Prostate gland (tissue), 2 donors: ENCODE measurements at regions not wholly inside any gene's neighbourhood (a gene's known extent, or its start where the extent isn't known, plus 50 kb on each side); places are given as distances from the start of the nearest gene placed in this dataset.

Source experiments
- CTCF ChIP-seq, 4 experiments: fragments of 200-600 bp in 2 of 4; fragments of 450-650 bp in 2 of 4; sonication (generic) in 2 of 4; IDR thresholded peaks; 1 replicate in 3 of 4; 2 replicates in 1 of 4; pipeline ENCODE4 v1.5.1; 2016 to 2019; ENCODE audit warnings: antibody characterized with exemption in 4 of 4, mild to moderate bottlenecking in 2 of 4, moderate library complexity in 2 of 4
- POLR2A ChIP-seq: fragments of 450-650 bp; IDR thresholded peaks from one replicate; pipeline ENCODE4 v1.6.1; 2016; ENCODE audit warnings: antibody characterized with exemption, mild to moderate bottlenecking

- TF ChIP-seq CTCF (IDR thresholded peaks at IDR 0.05) = no peak
- TF ChIP-seq POLR2A = no peak
These were observed 624.9 kb upstream of the FOXG1 start for GRCh38 chr14:28141662-28142061.
